Activated CD4-positive, CD25-positive, alpha-beta regulatory T cell treated with anti-CD3 and anti-CD28 coated beads, Interleukin-2, amount 50 U/mL, for 24 hours (primary cell): ENCODE measurements at regions not wholly inside any gene's neighbourhood (a gene's known extent, or its start where the extent isn't known, plus 50 kb on each side); places are given as distances from the start of the nearest gene placed in this dataset.

ENCODE experiments used
- ATAC-seq, 2 donors: fragments of 150-1000 bp; cut with Tn5 transposase; one replicate each; pipeline ENCODE4 v1.10.0; 2021; ENCODE audit warnings: mild to moderate bottlenecking in 1 of 2, moderate library complexity in 1 of 2

DNA sequence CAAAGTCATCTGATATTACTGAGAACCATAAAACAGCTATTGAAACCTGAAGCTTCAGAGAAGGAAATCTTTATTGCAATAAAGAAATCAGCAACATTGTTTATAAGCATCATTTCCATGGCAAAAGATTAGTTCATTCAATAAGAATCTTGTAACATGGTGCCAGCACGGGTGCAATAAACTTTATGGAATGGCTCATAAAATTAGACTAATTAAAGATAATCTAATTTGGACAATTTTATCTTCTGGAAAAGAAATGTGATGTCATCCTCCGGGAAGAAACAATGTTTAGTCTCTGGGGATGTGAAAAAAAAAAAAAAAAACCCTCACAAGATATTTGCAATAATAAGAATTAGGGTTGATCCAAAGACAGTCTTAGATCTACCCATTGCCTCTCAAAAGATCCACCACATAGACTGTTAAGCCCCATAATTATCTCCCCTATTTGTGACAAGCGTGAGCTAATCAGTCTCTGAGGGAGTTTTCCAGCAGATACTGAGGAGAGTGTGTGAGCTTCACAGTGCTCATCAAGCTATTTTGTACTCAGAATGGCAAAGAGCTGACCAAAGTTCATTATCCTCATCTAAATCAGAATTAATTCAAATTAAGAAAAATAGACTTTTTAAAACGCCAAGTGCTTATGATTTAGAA lies 297.0 kb upstream of the EDNRB start:
- no peak for ATAC-seq

DNA sequence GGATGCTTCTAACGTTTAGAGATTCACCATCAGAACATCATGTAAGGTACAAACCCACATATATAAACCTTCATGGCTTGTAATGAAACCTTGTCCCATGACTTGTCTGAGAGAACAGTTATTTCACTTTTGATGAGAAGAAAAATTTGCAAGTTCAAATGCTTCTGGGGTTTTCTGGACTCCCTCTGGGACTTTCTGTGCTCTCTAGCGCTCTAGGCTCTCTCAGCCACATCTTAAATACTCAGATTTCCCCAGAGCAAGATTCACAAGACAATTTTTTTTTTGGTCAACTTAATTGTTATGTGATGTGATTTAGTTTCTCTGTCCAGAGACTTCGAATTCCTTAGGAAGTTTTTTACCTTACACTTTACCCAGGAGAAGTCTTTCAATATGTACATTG lies 282.8 kb upstream of the EDNRB start:
- no peak for ATAC-seq

- ATAC-seq: no peak
Measured at GRCh38 chr13:78198821-78199220, 280.2 kb upstream of the EDNRB start.

DNA sequence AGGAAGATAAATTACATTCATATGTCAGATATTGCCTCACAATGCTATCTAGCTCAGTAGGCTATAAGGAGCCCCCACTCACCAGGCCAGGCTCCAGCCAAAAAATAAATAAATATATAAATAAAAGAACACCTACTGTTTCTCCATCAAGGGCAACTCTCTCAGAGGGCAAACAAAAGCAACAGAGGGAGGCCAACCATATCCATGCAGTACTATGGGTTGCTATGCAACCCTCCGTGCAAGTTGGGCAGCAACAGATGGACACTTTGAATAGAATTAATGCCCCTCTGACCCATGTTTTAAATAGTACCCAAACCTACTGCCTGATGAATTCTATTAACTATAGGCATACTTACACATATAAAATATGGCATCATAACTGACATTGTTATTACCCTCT lies 279.8 kb upstream of the EDNRB start:
- no peak for ATAC-seq

GRCh38 chr13:78197231-78197630 lies 278.6 kb upstream of the EDNRB start:
- no peak for ATAC-seq

GRCh38 chr13:78194904-78195639 lies 276.4 kb upstream of the EDNRB start:
- ATAC-seq: no peak

- no peak for ATAC-seq
Measured at GRCh38 chr13:78193846-78194245, 275.2 kb upstream of the EDNRB start.

- no peak for ATAC-seq
Measured at GRCh38 chr13:78192716-78193115, 274.1 kb upstream of the EDNRB start.

DNA sequence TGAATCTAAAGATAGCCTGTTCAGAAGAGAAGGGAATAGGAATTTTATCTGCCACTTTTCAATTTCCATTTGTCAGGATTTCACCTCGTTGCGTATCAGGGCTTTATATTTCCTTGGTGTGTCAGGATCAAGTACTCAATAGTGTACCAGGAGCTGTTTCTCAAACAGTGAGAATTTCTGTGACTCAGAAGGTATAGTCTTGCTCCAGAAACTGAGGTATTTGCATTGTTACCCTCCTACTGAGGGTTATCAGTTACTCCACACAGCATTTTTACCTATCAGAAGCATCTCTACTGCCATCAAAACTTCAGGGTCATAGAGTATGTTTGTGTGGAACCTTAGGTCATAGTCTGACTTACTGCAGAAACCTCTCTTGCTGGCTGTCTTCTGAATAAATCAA lies 271.7 kb upstream of the EDNRB start:
- no peak for ATAC-seq

DNA sequence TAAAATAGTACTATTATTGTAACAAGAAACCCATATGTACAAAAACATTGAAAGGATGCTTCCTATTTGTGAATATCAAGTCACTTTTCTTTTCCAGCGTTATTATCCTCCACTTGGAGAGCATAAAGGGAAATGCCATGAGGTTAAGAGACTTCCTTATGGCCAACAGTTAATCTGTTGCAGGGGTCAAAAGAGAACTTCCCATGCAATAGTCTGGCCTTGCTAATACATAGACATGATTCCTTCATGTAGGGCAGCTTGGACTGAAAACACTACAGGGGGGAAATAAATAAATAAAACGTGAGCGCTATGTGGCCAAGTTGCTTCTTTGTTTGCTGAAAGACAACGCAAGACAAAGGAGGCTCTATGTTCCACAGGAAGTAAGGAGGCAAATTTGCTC lies 269.1 kb upstream of the EDNRB start:
- no peak for ATAC-seq

- no peak for ATAC-seq
Measured at GRCh38 chr13:78185700-78186099, 267.1 kb upstream of the EDNRB start.

DNA sequence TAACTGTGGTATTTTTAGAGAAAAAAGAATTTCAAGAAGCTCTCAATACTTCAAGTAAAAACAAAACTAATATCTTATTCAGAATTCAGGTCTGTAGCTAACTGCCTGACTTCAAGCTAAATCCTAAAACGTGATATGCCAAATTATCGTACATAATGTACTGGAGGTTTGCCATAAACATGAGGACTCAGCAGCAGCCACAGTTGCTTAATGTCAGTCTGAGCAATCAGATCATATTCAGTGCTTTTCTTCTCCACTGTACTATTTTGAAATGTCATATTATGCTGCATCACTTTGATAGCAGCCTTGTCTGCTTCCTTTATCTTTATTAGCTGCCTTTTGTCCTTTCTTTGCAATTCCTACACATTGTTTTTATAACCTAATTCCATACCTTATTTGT lies 265.1 kb upstream of the EDNRB start:
- no peak for ATAC-seq

DNA sequence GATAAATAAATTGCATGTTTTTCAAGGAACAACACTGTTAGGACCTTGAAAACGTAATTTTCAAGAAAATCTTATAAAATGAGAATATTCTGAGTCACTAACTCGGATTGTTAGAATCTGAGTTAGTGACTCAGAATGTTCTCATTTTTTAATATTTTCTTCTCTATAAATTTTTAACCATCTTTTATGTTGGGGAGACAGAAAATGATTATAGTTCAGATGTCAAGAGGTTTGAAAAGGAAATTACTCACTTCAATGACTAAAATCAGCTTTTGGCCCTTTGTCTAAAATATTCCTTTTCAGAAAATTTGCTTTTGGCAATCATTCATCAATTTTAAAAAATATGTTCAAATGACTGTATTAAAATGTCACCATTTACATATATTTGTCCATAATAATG lies 264.2 kb upstream of the EDNRB start:
- no peak for ATAC-seq

DNA sequence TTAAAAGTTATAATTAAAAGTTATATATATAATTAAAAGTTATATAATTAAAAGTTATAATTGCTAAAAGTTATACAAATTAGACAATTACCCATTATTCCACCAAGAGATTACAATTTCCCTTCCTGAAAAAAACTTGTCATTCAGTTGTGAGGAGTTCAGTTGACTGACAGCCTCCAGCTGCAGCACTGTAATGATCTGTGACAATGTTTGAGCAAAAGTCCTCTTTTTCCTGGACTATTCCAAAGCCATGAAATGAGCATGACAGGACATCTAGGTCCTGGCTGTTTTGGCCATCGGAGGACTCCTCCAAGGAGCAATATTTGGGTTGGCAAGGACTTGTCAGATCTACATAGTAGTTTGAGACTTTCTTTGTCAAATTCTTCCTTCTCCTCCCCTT lies 258.7 kb upstream of the EDNRB start:
- ATAC-seq: no peak

DNA sequence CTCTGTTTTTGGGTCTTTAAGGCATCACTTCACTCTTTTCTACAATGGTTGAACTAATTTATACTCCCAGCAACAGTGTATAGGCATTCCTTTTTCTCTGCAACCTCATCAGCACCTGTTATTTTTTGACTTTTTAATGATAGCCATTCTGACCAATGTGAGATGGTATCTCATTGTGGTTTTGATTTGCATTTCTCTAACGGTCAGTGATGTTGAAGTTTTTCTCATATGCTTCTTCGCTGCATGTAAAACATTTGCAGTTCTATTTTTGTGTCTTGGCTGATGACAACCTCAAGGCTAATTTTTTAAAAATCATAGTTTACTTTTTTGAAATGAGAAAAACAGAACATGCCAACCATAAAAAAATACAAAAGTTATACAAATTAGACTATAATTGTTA lies 258.2 kb upstream of the EDNRB start:
- ATAC-seq: no peak

DNA sequence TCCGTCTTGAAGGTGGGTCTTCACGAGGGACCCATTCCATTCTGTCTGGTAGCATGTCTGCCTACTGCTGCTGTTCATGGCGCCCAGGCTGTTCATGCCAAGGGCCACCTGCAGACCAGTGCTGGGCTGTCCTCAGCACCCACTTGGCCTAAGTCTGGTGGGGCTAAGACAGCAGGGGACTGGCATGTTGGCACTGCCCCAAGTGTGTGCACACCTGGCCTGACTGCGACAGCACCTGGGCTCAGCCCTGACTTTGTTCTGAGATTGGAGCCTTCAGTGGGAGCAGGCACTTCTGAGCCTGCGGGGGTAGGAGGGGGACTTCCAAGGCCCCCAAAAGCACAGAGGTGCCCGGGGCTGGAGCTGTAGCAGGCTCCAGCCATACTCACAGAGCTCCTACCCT lies 250.8 kb upstream of the EDNRB start:
- ATAC-seq: no peak

DNA sequence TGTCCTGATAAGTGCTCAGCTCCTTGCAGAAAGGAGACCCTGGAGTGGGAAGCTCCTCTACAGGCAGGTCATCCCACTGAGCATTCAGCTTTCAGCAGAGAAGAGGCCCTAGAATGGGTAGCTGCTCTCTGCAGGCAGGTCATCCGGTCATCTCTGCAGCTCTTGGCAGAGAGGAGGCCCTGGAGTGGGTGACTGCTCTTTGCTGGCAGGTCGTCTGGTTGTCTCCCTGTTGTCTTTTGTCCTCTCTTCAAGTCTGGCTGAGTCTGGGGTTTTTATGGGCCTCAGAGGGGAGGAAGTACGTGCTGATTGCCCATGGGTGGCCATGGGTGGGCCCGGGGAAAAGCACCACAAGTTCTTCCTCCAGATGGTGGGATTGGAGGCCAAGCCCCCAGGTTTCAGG lies 250.3 kb upstream of the EDNRB start:
- no peak for ATAC-seq

GRCh38 chr13:78161266-78161665 lies 242.6 kb upstream of the EDNRB start:
- no peak for ATAC-seq

- no peak for ATAC-seq
Measured at GRCh38 chr13:78160793-78161192, 242.2 kb upstream of the EDNRB start.

DNA sequence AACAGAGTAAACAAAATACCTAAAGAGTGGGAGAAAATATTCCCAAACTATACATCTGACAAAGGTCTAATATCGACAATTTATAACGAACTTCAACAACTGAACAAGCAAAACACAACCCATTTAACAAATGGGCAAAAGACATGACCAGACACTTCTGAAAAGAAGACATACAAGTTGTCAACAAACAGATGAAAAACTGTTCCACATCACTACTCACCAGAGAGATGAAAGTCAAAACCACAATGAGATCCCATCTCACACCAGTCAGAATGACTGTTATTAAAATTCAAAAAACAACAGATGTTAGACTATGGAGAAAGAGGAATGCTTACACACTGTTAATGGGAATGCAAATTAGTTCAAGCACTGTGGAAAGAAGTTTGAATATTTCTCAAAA lies 233.8 kb upstream of the EDNRB start:
- no peak for ATAC-seq

DNA sequence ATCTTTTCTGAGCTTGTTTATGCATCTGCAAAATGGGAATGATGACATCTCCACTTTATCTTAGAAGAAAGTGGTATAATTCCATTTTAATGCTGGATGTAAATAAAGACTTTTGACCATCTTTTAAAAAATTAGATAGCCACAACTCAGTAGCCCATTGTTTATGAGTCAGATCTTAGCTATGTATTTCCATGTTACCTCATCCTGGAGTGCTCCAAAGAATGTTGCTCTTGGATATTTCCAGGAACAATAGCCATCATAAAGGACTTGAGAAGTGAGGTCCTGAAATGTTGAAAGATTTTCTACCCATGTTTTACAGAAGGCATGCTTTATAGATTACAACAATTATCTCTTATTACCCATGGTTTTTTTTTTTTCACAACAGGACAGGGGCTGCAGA lies 229.3 kb upstream of the EDNRB start:
- ATAC-seq: no peak

DNA sequence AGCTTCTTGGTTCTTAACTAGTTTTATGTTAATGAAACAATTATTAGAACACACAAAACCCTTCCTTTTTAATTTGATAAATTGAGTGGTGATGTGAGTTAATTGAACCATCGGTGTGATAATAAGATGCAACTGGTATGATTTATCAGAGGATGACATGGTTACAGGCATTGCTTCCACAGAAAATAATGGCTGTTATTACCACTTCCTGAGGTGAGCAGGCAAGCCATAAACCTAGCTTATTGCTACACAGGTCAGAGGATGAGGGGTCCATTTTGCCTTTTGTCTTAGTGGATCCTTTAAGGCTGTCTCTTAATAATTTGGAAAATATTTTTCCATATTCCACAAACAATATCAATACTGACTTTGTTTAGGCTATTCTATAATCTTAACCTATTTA lies 226.6 kb upstream of the EDNRB start:
- ATAC-seq: no peak

- ATAC-seq: no peak
Measured at GRCh38 chr13:78139765-78140164, 221.1 kb upstream of the EDNRB start.

DNA sequence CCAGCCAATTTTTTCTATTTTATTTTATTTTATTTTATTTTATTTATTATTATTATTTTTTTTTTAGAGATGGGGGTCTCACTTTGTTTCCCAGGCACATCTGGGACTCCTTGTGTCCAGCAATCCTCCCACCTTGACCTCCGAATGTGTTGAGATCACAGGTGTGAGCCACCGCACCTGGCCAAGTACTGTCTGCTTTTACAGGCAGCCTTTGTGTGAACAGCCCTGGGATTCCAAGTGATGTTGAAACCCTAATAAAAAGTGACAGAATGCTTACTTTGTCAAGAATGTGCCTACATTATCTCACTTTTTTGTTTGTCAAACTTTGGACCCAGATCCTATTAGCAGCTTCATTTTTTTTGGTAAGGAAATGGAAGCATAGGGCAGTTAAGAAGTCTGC lies 220.1 kb upstream of the EDNRB start:
- no peak for ATAC-seq
